Karpas-422 (cell line): ENCODE measurements at regions not wholly inside any gene's neighbourhood (a gene's known extent, or its start where the extent isn't known, plus 50 kb on each side); places are given as distances from the start of the nearest gene placed in this dataset.
"Not testable (repeated sequence)": the region's sequence is repeated elsewhere in the genome, so short reads cannot be mapped to it uniquely, and the experiment has no call there.

Experiments
- DNase-seq: peaks from one replicate; pipeline ENCODE4 v3.0.0-alpha.2; 2015
- H2AFZ ChIP-seq: fragments of 200-600 bp; sonication (generic); 2 replicates; pipeline ENCODE4 v1.6.1; 2014; ENCODE audit warnings: antibody characterized with exemption, low read length, mixed read lengths
- H3K27ac ChIP-seq: fragments of 200-600 bp; sonication (generic); 2 replicates; pipeline ENCODE4 v1.5.1; 2014; ENCODE audit warnings: mild to moderate bottlenecking, low read length, moderate library complexity
- H3K27me3 ChIP-seq: fragments of 200-600 bp; sonication (generic); 2 replicates; pipeline ENCODE4 v1.6.1; 2014; ENCODE audit warnings: low read length, mixed read lengths
- H3K36me3 ChIP-seq: fragments of 200-600 bp; sonication (generic); 2 replicates; pipeline ENCODE4 v1.6.1; 2014; ENCODE audit warnings: low read length, mixed read lengths; ENCODE audit not compliant: insufficient read depth
- H3K4me1 ChIP-seq: fragments of 200-600 bp; sonication (generic); 2 replicates; pipeline ENCODE4 v1.6.1; 2014; ENCODE audit warnings: mild to moderate bottlenecking, low read length, mixed read lengths
- H3K4me2 ChIP-seq: fragments of 200-600 bp; sonication (generic); 2 replicates; pipeline ENCODE4 v1.6.1; 2014; ENCODE audit warnings: low read length, low read depth, mild to moderate bottlenecking; ENCODE audit not compliant: poor library complexity, severe bottlenecking
- H3K4me3 ChIP-seq: fragments of 200-600 bp; sonication (generic); 2 replicates; pipeline ENCODE4 v1.5.1; 2014; ENCODE audit warnings: mild to moderate bottlenecking, antibody characterized with exemption, low read length, mixed read lengths
- H3K79me2 ChIP-seq: fragments of 200-600 bp; sonication (generic); 2 replicates; pipeline ENCODE4 v1.6.1; 2014; ENCODE audit warnings: mild to moderate bottlenecking, low read length, mixed read lengths
- H3K9ac ChIP-seq: fragments of 200-600 bp; sonication (generic); 2 replicates; pipeline ENCODE4 v1.6.0; 2014; ENCODE audit warnings: low read length
- H3K9me2 ChIP-seq: fragments of 200-600 bp; sonication (generic), shearing (Covaris generic); replicated peaks from 2 replicates; pipeline ENCODE4 v1.6.0; 2014; ENCODE audit warnings: mild to moderate bottlenecking, low read length, moderate library complexity; ENCODE audit not compliant: insufficient read depth
- H3K9me3 ChIP-seq: fragments of 300-700, 200-600 bp; sonication (generic); 2 replicates; pipeline ENCODE4 v1.6.1; 2014; ENCODE audit warnings: low read length, mixed read lengths
- H4K20me1 ChIP-seq: fragments of 200-600 bp; sonication (generic); 2 replicates; pipeline ENCODE4 v1.6.1; 2014; ENCODE audit warnings: mild to moderate bottlenecking, antibody characterized with exemption, low read length, low read depth; ENCODE audit not compliant: insufficient read depth

- Histone ChIP-seq H3K9me2 (no peaks in the 10 kb centered on the region), H3K36me3 (no peaks in the 10 kb centered on the region), H3K4me2 (no peak overlapping the region), H4K20me1 (no peaks in the 10 kb centered on the region), H3K4me3 (no peak overlapping the region), H2AFZ (no peak overlapping the region), H3K79me2 (no peaks in the 10 kb centered on the region), H3K27me3 (no peaks in the 10 kb centered on the region), H3K27ac (no peak overlapping the region), H3K4me1 (no peaks in the 10 kb centered on the region), H3K9me3 (no peaks in the 10 kb centered on the region), H3K9ac (no peak overlapping the region)
- DNase-seq = no peak
Observed at GRCh38 chr11:116051494-116051893, 547.3 kb upstream of the CADM1 start.

- no peak overlapping the region for H3K9ac ChIP-seq
- H2AFZ ChIP-seq = no peak overlapping the region
- DNase-seq = no peak
- no peaks in the 10 kb centered on the region for H3K9me3 ChIP-seq
- no peak overlapping the region for H3K4me3 ChIP-seq
- no peak overlapping the region for H3K27ac ChIP-seq
- no peaks in the 10 kb centered on the region for H3K36me3 ChIP-seq
- no peaks in the 10 kb centered on the region for H3K9me2 ChIP-seq
- no peaks in the 10 kb centered on the region for H3K4me1 ChIP-seq
- no peaks in the 10 kb centered on the region for H3K27me3 ChIP-seq
- no peaks in the 10 kb centered on the region for H3K79me2 ChIP-seq
- no peaks in the 10 kb centered on the region for H4K20me1 ChIP-seq
- no peak overlapping the region for H3K4me2 ChIP-seq
Observed at GRCh38 chr11:116049383-116049782, 545.2 kb upstream of the CADM1 start.

GRCh38 chr11:116046127-116046526, 541.9 kb upstream of the CADM1 start:
- Histone ChIP-seq H3K9ac (no peak overlapping the region), H3K4me2 (no peak overlapping the region), H3K4me3 (no peak overlapping the region), H3K27ac (no peak overlapping the region), H3K9me3 (no peaks in the 10 kb centered on the region), H3K79me2 (no peaks in the 10 kb centered on the region), H2AFZ (no peak overlapping the region), H3K36me3 (no peaks in the 10 kb centered on the region), H3K9me2 (no peaks in the 10 kb centered on the region), H3K4me1 (no peaks in the 10 kb centered on the region), H3K27me3 (no peaks in the 10 kb centered on the region), H4K20me1 (no peaks in the 10 kb centered on the region)
- no peak for DNase-seq

GRCh38 chr11:116044941-116045340, 540.7 kb upstream of the CADM1 start:
- H4K20me1 ChIP-seq = no peaks in the 10 kb centered on the region
- H3K27ac ChIP-seq = no peak overlapping the region
- no peaks in the 10 kb centered on the region for H3K4me1 ChIP-seq
- no peaks in the 10 kb centered on the region for H3K9me2 ChIP-seq
- no peak overlapping the region for H3K9ac ChIP-seq
- no peaks in the 10 kb centered on the region for H3K27me3 ChIP-seq
- H3K9me3 ChIP-seq = no peaks in the 10 kb centered on the region
- H3K79me2 ChIP-seq = no peaks in the 10 kb centered on the region
- DNase-seq = no peak
- no peaks in the 10 kb centered on the region for H3K36me3 ChIP-seq
- H3K4me3 ChIP-seq = no peak overlapping the region
- no peak overlapping the region for H2AFZ ChIP-seq
- no peak overlapping the region for H3K4me2 ChIP-seq

GRCh38 chr11:116044520-116044919, 540.3 kb upstream of the CADM1 start:
- Histone ChIP-seq H2AFZ (no peak overlapping the region), H3K9ac (no peak overlapping the region), H3K27me3 (no peaks in the 10 kb centered on the region), H3K36me3 (no peaks in the 10 kb centered on the region), H4K20me1 (no peaks in the 10 kb centered on the region), H3K27ac (no peak overlapping the region), H3K9me2 (no peaks in the 10 kb centered on the region), H3K79me2 (no peaks in the 10 kb centered on the region), H3K4me2 (no peak overlapping the region), H3K9me3 (no peaks in the 10 kb centered on the region), H3K4me1 (no peaks in the 10 kb centered on the region), H3K4me3 (no peak overlapping the region)
- DNase-seq = no peak

- no peak overlapping the region for H3K4me3 ChIP-seq
- no peaks in the 10 kb centered on the region for H3K9me3 ChIP-seq
- no peaks in the 10 kb centered on the region for H4K20me1 ChIP-seq
- H3K36me3 ChIP-seq = no peaks in the 10 kb centered on the region
- no peak overlapping the region for H3K27ac ChIP-seq
- no peak overlapping the region for H3K9ac ChIP-seq
- no peaks in the 10 kb centered on the region for H3K9me2 ChIP-seq
- no peak for DNase-seq
- no peaks in the 10 kb centered on the region for H3K27me3 ChIP-seq
- no peak overlapping the region for H3K4me2 ChIP-seq
- no peak overlapping the region for H2AFZ ChIP-seq
- H3K79me2 ChIP-seq = no peaks in the 10 kb centered on the region
- H3K4me1 ChIP-seq = no peaks in the 10 kb centered on the region
Observed at GRCh38 chr11:116043857-116044256, 539.6 kb upstream of the CADM1 start.

- not testable (repeated sequence) for H3K9me2 ChIP-seq, H3K79me2 ChIP-seq, H3K9me3 ChIP-seq, DNase-seq, H3K4me1 ChIP-seq, H3K36me3 ChIP-seq, H3K27me3 ChIP-seq, H2AFZ ChIP-seq, H3K27ac ChIP-seq, H3K4me3 ChIP-seq, H3K4me2 ChIP-seq, H3K9ac ChIP-seq, H4K20me1 ChIP-seq
Observed at GRCh38 chr11:116043059-116043458, 538.8 kb upstream of the CADM1 start.

- DNase-seq = no peak
- Histone ChIP-seq H3K4me1 (no peaks in the 10 kb centered on the region), H3K9me2 (no peaks in the 10 kb centered on the region), H3K27ac (no peak overlapping the region), H3K9ac (no peak overlapping the region), H3K9me3 (no peaks in the 10 kb centered on the region), H3K27me3 (no peaks in the 10 kb centered on the region), H3K36me3 (no peaks in the 10 kb centered on the region), H4K20me1 (no peaks in the 10 kb centered on the region), H2AFZ (no peak overlapping the region), H3K4me3 (no peak overlapping the region), H3K4me2 (no peak overlapping the region), H3K79me2 (no peaks in the 10 kb centered on the region)
Observed at GRCh38 chr11:116042146-116042545, 537.9 kb upstream of the CADM1 start.

- Histone ChIP-seq H3K27ac (no peak overlapping the region), H3K4me2 (no peak overlapping the region), H3K9ac (no peak overlapping the region), H3K27me3 (no peaks in the 10 kb centered on the region), H2AFZ (no peak overlapping the region), H3K4me3 (no peak overlapping the region), H3K9me2 (no peaks in the 10 kb centered on the region), H3K36me3 (no peaks in the 10 kb centered on the region), H3K9me3 (no peaks in the 10 kb centered on the region), H3K4me1 (no peaks in the 10 kb centered on the region), H4K20me1 (no peaks in the 10 kb centered on the region), H3K79me2 (no peaks in the 10 kb centered on the region)
- no peak for DNase-seq
Observed at GRCh38 chr11:116037861-116038260, 533.6 kb upstream of the CADM1 start.
